A549 (cell line): ENCODE measurements at regions not wholly inside any gene's neighbourhood (a gene's known extent, or its start where the extent isn't known, plus 50 kb on each side); places are given as distances from the start of the nearest gene placed in this dataset.

Experiments used
- ATAC-seq, 2 experiments: fragments of 200-7000 bp in 1 of 2; fragments of >200 bp in 1 of 2; cut with Nextera tagmentation in 1 of 2; cut with Tn5 transposase in 1 of 2; 3 replicates each; pipeline versions ENCODE4 v1.8.0 to v1.9.1; 2018 to 2020; ENCODE audit warnings: mild to moderate bottlenecking in 1 of 2, moderate library complexity in 1 of 2
- CTCF ChIA-PET: fragments of 300-600 bp; sonication (Branson Sonifier 250); formaldehyde crosslinking; extraction: SDS; loops from one replicate; lab custom pipeline; 2021; ENCODE audit warnings: antibody characterized with exemption, inconsistent platforms; lab: Yijun Ruan, JAX
- POLR2A ChIA-PET: fragments of 350-600 bp; formaldehyde crosslinking; extraction: SDS; loops from one replicate; lab custom pipeline; 2021; ENCODE audit warnings: antibody characterized with exemption, inconsistent platforms; lab: Yijun Ruan, JAX
- DNase-seq, 2 experiments: peaks; one replicate each; pipeline versions ENCODE4 v3.0.0 to v3.0.0-alpha.2; 2011 to 2016; ENCODE audit warnings: low read depth in 1 of 2, low spot score in 1 of 2
- FAIRE-seq: peaks from 2 replicates; lab custom pipeline; 2011; peaks lifted over from hg19 to GRCh38; lab: Jason Lieb, UNC
- H3K27ac ChIP-seq, 2 experiments: fragments of >200 bp; sonication (Bioruptor Twin); formaldehyde crosslinking; 3 replicates each; pipeline ENCODE4 v1.5.1; 2016 to 2017
- H3K4me1 ChIP-seq: fragments of >200 bp; sonication (Bioruptor Twin); formaldehyde crosslinking; 3 replicates; pipeline ENCODE4 v1.6.1; 2016
- H3K4me2 ChIP-seq: fragments of >200 bp; sonication (Bioruptor Twin); formaldehyde crosslinking; 3 replicates; pipeline ENCODE4 v1.6.1; 2016
- H3K4me3 ChIP-seq: fragments of >200 bp; sonication (Bioruptor Twin); formaldehyde crosslinking; 3 replicates; pipeline ENCODE4 v1.5.1; 2016
- H3K9me3 ChIP-seq: fragments of >200 bp; sonication (Bioruptor Twin); formaldehyde crosslinking; 3 replicates; pipeline ENCODE4 v1.6.1; 2016
- CBX8 ChIP-seq: fragments of 200-600 bp; sonication (generic); IDR thresholded peaks from 2 replicates; pipeline ENCODE4 v1.6.1; 2016
- CEBPB ChIP-seq, 2 experiments: fragments of >200 bp in 1 of 2; sonication (Bioruptor Twin) in 1 of 2; formaldehyde crosslinking in 1 of 2; IDR thresholded peaks; 2 replicates each; pipeline ENCODE4 v1.6.1; 2012 to 2016
- CHD4 ChIP-seq: fragments of 200-600 bp; sonication (generic); IDR thresholded peaks from 2 replicates; pipeline ENCODE4 v1.6.1; 2016; ENCODE audit warnings: antibody characterized with exemption, mild to moderate bottlenecking, borderline replicate concordance
- EHF ChIP-seq: fragments of 250-450 bp; sonication (Bioruptor Pico); IDR thresholded peaks from 2 replicates; pipeline ENCODE4 v1.5.0; 2020; ENCODE audit warnings: mild to moderate bottlenecking
- EHMT2 ChIP-seq: fragments of 200-600 bp; sonication (generic); IDR thresholded peaks from 2 replicates; pipeline ENCODE4 v1.6.1; 2016; ENCODE audit warnings: antibody characterized with exemption, low read depth, mild to moderate bottlenecking, moderate library complexity
- ESRRA ChIP-seq: fragments of 150-350 bp; IDR thresholded peaks from 2 replicates; pipeline ENCODE4 v1.6.1; 2014; ENCODE audit warnings: mild to moderate bottlenecking, low read length, borderline replicate concordance
- FOSB ChIP-seq: fragments of 250-450 bp; sonication (Bioruptor Pico); IDR thresholded peaks from 2 replicates; pipeline ENCODE4 v1.5.0; 2020; ENCODE audit warnings: mild to moderate bottlenecking, moderate library complexity
- FOSL2 ChIP-seq, 2 experiments: fragments of 450-650 bp in 1 of 2; fragments of >200 bp in 1 of 2; sonication (Bioruptor Twin) in 1 of 2; formaldehyde crosslinking; IDR thresholded peaks; 2 replicates each; pipeline versions ENCODE4 v1.5.0 to v1.6.1; 2016 to 2020; ENCODE audit warnings: mild to moderate bottlenecking in 1 of 2, moderate library complexity in 1 of 2
- FOXS1 ChIP-seq: fragments of 250-450 bp; sonication (Bioruptor Pico); IDR thresholded peaks from 2 replicates; pipeline ENCODE4 v1.5.0; 2020; ENCODE audit warnings: mild to moderate bottlenecking, moderate library complexity
- HOXA7 ChIP-seq: fragments of 250-450 bp; sonication (Bioruptor Pico); IDR thresholded peaks from 2 replicates; pipeline ENCODE4 v1.5.0; 2020; ENCODE audit warnings: mild to moderate bottlenecking, moderate library complexity
- HOXB5 ChIP-seq: fragments of 250-450 bp; sonication (Bioruptor Pico); IDR thresholded peaks from 2 replicates; pipeline ENCODE4 v1.5.0; 2020; ENCODE audit warnings: mild to moderate bottlenecking, moderate library complexity
- JUNB ChIP-seq: fragments of >200 bp; sonication (Bioruptor Twin); formaldehyde crosslinking; IDR thresholded peaks from 2 replicates; pipeline ENCODE4 v1.6.1; 2016
- MAFK ChIP-seq: fragments of 450-650 bp; IDR thresholded peaks from 2 replicates; pipeline ENCODE4 v1.6.1; 2014; ENCODE audit not compliant: partially characterized antibody
- MYC ChIP-seq: IDR thresholded peaks from 2 replicates; pipeline ENCODE4 v1.6.1; 2012; ENCODE audit warnings: mild to moderate bottlenecking, inconsistent platforms, low read length, improper control_type of control experiment, borderline replicate concordance
- NFE2L2 ChIP-seq: fragments of 150-350 bp; conservative IDR thresholded peaks from 2 replicates; pipeline ENCODE4 v1.6.1; 2014; ENCODE audit warnings: low read length
- NPAS2 ChIP-seq: fragments of 250-450 bp; sonication (Bioruptor Pico); IDR thresholded peaks from 2 replicates; pipeline ENCODE4 v1.8.0; 2022; ENCODE audit warnings: mild to moderate bottlenecking, moderate library complexity, borderline replicate concordance
- NR3C1 ChIP-seq: fragments of >200 bp; sonication (Bioruptor Twin); formaldehyde crosslinking; IDR thresholded peaks from 3 replicates; pipeline ENCODE4 v1.6.1; 2017
- PHF8 ChIP-seq: fragments of 200-600 bp; sonication (generic); IDR thresholded peaks from 2 replicates; pipeline ENCODE4 v1.6.1; 2016; ENCODE audit warnings: low read depth, mild to moderate bottlenecking, antibody characterized with exemption, moderate library complexity, borderline replicate concordance
- RFX5 ChIP-seq: fragments of 450-650 bp; IDR thresholded peaks from 2 replicates; pipeline ENCODE4 v1.7.1; 2014; ENCODE audit warnings: antibody characterized with exemption, mild to moderate bottlenecking, moderate library complexity
- SMC3 ChIP-seq: fragments of >200 bp; sonication (Bioruptor Twin); formaldehyde crosslinking; IDR thresholded peaks from 3 replicates; pipeline ENCODE4 v1.6.1; 2018; ENCODE audit warnings: inconsistent platforms
- SREBF2 ChIP-seq: fragments of 450-650 bp; IDR thresholded peaks from 2 replicates; pipeline ENCODE4 v1.6.1; 2014; ENCODE audit warnings: mild to moderate bottlenecking, moderate library complexity
- TFCP2L1 ChIP-seq: fragments of 250-450 bp; sonication (Bioruptor Pico); IDR thresholded peaks from 2 replicates; pipeline ENCODE4 v1.5.0; 2021; ENCODE audit warnings: mild to moderate bottlenecking
- TP53 ChIP-seq: fragments of 250-450 bp; sonication (Bioruptor Pico); IDR thresholded peaks from 2 replicates; pipeline ENCODE4 v1.5.0; 2021; ENCODE audit warnings: mild to moderate bottlenecking, moderate library complexity
- ZNF302 ChIP-seq: fragments of 250-450 bp; sonication (Bioruptor Pico); IDR thresholded peaks from 2 replicates; pipeline ENCODE4 v1.9.0; 2021; ENCODE audit warnings: inconsistent platforms, mild to moderate bottlenecking, moderate library complexity
- WGBS: methylation state at CpG from one replicate; pipeline ENCODE4 v1.1.6; 2017; ENCODE audit errors: missing lambda C conversion rate; 5-methylcytosine and 5-hydroxymethylcytosine counted together
- TF ChIP-seq, protein P1 (sequence below): fragments of >200 bp; sonication (Bioruptor Twin); formaldehyde crosslinking; IDR thresholded peaks from 2 replicates; pipeline ENCODE4 v1.6.1; 2016
- TF ChIP-seq, protein P2 (sequence below): IDR thresholded peaks from 2 replicates; pipeline ENCODE4 v1.6.1; 2012
- TF ChIP-seq, protein P3 (sequence below): fragments of 250-450 bp; sonication (Bioruptor Pico); IDR thresholded peaks from 2 replicates; pipeline ENCODE4 v1.5.0; 2020; ENCODE audit warnings: low read depth, mild to moderate bottlenecking, moderate library complexity
- TF ChIP-seq, protein P4 (sequence below): fragments of 150-350 bp; IDR thresholded peaks from 2 replicates; pipeline ENCODE4 v1.6.1; 2014; ENCODE audit warnings: low read depth, mild to moderate bottlenecking, low read length
- TF ChIP-seq, protein P5 (sequence below): IDR thresholded peaks from 2 replicates; pipeline ENCODE4 v1.6.1; 2012
- TF ChIP-seq, protein P6 (sequence below): IDR thresholded peaks from 2 replicates; pipeline ENCODE4 v1.6.1; 2012; ENCODE audit warnings: low read depth, borderline replicate concordance
- TF ChIP-seq, protein P7 (sequence below): fragments of 450-650 bp; IDR thresholded peaks from 2 replicates; pipeline ENCODE4 v1.6.1; 2014; ENCODE audit warnings: antibody characterized with exemption

DNA sequence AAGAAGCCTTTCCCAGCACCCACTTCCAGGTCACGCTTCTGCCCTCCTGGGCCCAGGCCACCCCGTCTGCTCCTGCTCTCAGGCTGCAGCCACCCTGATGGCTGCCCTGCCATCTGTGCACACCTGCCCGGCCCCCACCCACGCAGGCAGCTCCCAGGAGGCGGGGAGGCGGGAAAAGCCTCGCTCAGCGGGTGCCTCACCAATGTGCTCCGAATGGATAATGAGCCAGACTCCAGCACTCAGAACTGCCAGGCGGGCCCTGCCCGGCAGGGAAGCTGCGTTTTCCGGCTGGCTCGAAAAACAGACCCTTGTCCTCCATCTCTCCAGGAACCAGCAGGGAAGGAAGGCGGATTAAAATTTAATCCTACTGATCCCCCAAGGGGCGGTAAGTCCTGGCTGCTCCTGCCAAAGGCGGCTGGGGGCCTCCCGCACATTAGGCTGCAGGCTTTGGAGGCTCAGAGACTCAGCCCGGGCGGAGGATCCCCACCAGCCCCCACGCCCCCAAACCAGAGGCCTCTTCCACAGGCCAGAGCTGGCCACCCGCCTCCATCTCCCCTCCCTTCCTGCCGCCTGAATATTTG lies 104.0 kb downstream of the NCOR2 start:
- FAIRE-seq, result no peak

DNA sequence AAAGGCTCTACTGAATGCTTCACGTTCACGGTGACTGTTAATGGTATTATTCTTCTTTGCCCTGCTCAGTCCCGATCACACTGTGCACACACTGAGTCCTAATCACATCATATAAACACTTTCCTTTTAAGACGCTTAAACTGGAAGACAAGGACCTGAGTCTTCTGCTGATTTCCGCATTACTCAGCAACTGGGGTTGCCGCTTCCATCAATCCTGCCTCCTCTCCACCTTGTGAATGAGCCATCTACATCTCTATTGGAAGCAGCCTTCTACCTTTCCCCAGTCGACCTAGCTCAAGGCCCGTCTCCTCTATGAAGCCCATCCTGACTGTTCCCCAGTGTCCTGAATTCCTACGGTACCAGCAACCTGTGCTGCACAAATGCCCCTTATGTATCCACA lies 104.7 kb downstream of the NCOR2 start:
- ATAC-seq (no peak), FAIRE-seq (no peak), DNase-seq (no peak)
- ChIA-PET CTCF (no interaction called here), POLR2A (no interaction called here)
- TF ChIP-seq, protein P1, sequence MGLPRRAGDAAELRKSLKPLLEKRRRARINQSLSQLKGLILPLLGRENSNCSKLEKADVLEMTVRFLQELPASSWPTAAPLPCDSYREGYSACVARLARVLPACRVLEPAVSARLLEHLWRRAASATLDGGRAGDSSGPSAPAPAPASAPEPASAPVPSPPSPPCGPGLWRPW, result no peak
- TF ChIP-seq NFE2L2, result no peak
- no peak for TF ChIP-seq ESRRA
- TF ChIP-seq, protein P2, sequence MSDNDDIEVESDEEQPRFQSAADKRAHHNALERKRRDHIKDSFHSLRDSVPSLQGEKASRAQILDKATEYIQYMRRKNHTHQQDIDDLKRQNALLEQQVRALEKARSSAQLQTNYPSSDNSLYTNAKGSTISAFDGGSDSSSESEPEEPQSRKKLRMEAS, result no peak
- TF ChIP-seq PHF8, result no peak
- no peak for TF ChIP-seq MAFK
- TF ChIP-seq NPAS2 (CRISPR knock-in tag), result no peak
- TF ChIP-seq CEBPB (IDR thresholded peaks at IDR 0.05), result no peak
- TF ChIP-seq FOSB (CRISPR knock-in tag), result no peak
- TF ChIP-seq, protein P3, sequence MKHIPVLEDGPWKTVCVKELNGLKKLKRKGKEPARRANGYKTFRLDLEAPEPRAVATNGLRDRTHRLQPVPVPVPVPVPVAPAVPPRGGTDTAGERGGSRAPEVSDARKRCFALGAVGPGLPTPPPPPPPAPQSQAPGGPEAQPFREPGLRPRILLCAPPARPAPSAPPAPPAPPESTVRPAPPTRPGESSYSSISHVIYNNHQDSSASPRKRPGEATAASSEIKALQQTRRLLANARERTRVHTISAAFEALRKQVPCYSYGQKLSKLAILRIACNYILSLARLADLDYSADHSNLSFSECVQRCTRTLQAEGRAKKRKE, result no peak
- TF ChIP-seq CBX8, result no peak
- TF ChIP-seq EHF, result no peak
- no peak for TF ChIP-seq CHD4
- no peak for TF ChIP-seq JUNB
- TF ChIP-seq MYC, result no peak
- TF ChIP-seq, protein P4, sequence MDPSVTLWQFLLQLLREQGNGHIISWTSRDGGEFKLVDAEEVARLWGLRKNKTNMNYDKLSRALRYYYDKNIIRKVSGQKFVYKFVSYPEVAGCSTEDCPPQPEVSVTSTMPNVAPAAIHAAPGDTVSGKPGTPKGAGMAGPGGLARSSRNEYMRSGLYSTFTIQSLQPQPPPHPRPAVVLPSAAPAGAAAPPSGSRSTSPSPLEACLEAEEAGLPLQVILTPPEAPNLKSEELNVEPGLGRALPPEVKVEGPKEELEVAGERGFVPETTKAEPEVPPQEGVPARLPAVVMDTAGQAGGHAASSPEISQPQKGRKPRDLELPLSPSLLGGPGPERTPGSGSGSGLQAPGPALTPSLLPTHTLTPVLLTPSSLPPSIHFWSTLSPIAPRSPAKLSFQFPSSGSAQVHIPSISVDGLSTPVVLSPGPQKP, result no peak
- no peak for TF ChIP-seq FOSL2 (IDR thresholded peaks at IDR 0.05)
- TF ChIP-seq FOSL2 (CRISPR knock-in tag; IDR thresholded peaks at IDR 0.05), result no peak
- TF ChIP-seq, protein P5, sequence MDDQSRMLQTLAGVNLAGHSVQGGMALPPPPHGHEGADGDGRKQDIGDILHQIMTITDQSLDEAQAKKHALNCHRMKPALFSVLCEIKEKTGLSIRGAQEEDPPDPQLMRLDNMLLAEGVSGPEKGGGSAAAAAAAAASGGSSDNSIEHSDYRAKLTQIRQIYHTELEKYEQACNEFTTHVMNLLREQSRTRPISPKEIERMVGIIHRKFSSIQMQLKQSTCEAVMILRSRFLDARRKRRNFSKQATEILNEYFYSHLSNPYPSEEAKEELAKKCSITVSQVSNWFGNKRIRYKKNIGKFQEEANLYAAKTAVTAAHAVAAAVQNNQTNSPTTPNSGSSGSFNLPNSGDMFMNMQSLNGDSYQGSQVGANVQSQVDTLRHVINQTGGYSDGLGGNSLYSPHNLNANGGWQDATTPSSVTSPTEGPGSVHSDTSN, result no peak
- TF ChIP-seq TP53 (CRISPR knock-in tag), result no peak
- TF ChIP-seq, protein P6, sequence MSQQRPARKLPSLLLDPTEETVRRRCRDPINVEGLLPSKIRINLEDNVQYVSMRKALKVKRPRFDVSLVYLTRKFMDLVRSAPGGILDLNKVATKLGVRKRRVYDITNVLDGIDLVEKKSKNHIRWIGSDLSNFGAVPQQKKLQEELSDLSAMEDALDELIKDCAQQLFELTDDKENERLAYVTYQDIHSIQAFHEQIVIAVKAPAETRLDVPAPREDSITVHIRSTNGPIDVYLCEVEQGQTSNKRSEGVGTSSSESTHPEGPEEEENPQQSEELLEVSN, result no peak
- peaks cover 9% of the 10 kb centered on the region; the same call in 2 of the 3 replicates for H3K9me3 ChIP-seq
- H3K4me2 ChIP-seq, result no peak overlapping the region
- peaks cover 6% of the 10 kb centered on the region; the same call in 1 of the 3 replicates for H3K4me1 ChIP-seq
- no peak overlapping the region for H3K27ac ChIP-seq
- no peak overlapping the region for H3K4me3 ChIP-seq
- 83% methylated on average over 9 of the region's 9 CpGs for WGBS

More for the DNA sequence above, 104.0 kb downstream of the NCOR2 start:
- Histone ChIP-seq H3K9me3 (peaks cover 9% of the 10 kb centered on the region; the same call in 2 of the 3 replicates), H3K4me1 (no peaks in the 10 kb centered on the region), H3K27ac (no peak overlapping the region), H3K4me2 (no peak overlapping the region), H3K4me3 (no peak overlapping the region)
- WGBS, result 91% methylated on average over 20 of the region's 23 CpGs
- no peak for ATAC-seq
- TF ChIP-seq EHMT2, result no peak
- no peak for TF ChIP-seq NR3C1
- TF ChIP-seq, protein P6, result no peak
- no peak for TF ChIP-seq HOXB5 (CRISPR knock-in tag)
- TF ChIP-seq FOXS1 (CRISPR knock-in tag), result no peak
- no peak for TF ChIP-seq ZNF302 (CRISPR knock-in tag)
- no peak for TF ChIP-seq SREBF2
- no peak for TF ChIP-seq SMC3
- TF ChIP-seq HOXA7 (CRISPR knock-in tag), result no peak
- no peak for TF ChIP-seq RFX5
- no peak for TF ChIP-seq TFCP2L1 (CRISPR knock-in tag)
- TF ChIP-seq MYC, result no peak
- TF ChIP-seq, protein P7, sequence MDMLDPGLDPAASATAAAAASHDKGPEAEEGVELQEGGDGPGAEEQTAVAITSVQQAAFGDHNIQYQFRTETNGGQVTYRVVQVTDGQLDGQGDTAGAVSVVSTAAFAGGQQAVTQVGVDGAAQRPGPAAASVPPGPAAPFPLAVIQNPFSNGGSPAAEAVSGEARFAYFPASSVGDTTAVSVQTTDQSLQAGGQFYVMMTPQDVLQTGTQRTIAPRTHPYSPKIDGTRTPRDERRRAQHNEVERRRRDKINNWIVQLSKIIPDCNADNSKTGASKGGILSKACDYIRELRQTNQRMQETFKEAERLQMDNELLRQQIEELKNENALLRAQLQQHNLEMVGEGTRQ, result no peak
- no peak for DNase-seq
- CTCF ChIA-PET, result no interaction called here
- POLR2A ChIA-PET, result no interaction called here
